ENCODE measurements at regions not wholly inside any gene's neighbourhood (a gene's known extent, or its start where the extent isn't known, plus 50 kb on each side); places are given as distances from the start of the nearest gene placed in this dataset.

DNA sequence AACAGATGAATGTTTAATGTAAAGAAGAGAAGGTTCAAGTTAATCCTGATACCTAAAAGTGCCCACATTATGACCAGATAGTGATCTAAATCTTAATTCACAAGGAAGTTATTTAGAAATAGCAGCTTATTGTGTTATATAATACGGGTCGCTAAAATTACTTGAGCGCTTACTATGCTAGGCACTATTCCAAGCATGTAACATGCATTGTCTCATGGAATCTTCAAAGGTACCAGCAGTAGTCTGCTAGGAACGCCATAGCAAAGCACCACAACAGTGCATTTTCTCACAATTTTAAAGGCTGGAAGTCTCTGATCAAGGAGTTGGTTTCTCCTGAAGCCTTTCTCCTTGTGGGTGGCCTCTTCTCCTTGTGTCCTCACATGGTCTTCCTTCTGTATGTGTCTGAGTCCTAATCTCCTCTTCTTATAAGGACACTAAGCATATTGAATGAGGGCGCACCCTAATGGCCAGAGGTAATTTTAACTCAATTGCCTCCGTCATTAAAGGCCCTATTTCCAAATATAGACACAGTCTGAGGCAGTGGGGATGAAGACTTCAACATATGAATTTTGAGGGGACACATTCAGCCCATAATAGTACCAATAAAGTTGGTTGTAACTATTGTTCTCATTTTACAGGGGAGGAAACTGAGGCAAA, 118.4 kb downstream of the LRRC30 start:
- TF ChIP-seq, protein P1, sequence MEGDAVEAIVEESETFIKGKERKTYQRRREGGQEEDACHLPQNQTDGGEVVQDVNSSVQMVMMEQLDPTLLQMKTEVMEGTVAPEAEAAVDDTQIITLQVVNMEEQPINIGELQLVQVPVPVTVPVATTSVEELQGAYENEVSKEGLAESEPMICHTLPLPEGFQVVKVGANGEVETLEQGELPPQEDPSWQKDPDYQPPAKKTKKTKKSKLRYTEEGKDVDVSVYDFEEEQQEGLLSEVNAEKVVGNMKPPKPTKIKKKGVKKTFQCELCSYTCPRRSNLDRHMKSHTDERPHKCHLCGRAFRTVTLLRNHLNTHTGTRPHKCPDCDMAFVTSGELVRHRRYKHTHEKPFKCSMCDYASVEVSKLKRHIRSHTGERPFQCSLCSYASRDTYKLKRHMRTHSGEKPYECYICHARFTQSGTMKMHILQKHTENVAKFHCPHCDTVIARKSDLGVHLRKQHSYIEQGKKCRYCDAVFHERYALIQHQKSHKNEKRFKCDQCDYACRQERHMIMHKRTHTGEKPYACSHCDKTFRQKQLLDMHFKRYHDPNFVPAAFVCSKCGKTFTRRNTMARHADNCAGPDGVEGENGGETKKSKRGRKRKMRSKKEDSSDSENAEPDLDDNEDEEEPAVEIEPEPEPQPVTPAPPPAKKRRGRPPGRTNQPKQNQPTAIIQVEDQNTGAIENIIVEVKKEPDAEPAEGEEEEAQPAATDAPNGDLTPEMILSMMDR (IDR thresholded peaks at IDR 0.05; ENCODE audit: low read depth, low read length, poor library complexity, severe bottlenecking), result no peak
- no peak for TF ChIP-seq EZH2phosphoT487 (IDR thresholded peaks at IDR 0.05; ENCODE audit: borderline replicate concordance, low read length)
